ENCODE measurements at regions not wholly inside any gene's neighbourhood (a gene's known extent, or its start where the extent isn't known, plus 50 kb on each side); places are given as distances from the start of the nearest gene placed in this dataset.

- no peak for DNase-seq
Measured at GRCh38 chr10:88023676-88024075, 160.3 kb downstream of the PTEN start.

- DNase-seq: no peak
Measured at GRCh38 chr10:88026031-88026430, 162.6 kb downstream of the PTEN start.

- no peak for DNase-seq
Measured at GRCh38 chr10:88027570-88027969, 164.1 kb downstream of the PTEN start.

DNA sequence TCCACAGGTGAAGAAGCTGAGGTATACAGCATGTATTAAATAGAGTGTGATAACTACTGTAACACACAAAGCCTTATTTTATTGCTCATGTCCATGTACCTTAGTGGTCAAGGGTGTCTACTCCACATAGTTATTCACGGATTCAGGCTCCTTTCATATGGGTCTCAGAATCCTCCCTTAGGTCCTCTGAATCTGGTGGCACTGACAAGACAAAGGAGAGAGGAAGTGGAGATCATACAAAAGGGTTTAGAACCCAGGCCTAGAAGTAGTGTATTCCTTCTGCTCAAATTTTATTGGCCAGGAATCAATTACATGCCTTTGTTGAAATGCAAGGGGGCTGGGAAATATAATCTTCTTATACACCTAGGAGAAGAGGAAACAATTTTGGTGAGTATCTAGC lies 164.6 kb downstream of the PTEN start:
- no peak for DNase-seq

GRCh38 chr10:88028654-88029053 lies 165.2 kb downstream of the PTEN start:
- DNase-seq: no peak

DNA sequence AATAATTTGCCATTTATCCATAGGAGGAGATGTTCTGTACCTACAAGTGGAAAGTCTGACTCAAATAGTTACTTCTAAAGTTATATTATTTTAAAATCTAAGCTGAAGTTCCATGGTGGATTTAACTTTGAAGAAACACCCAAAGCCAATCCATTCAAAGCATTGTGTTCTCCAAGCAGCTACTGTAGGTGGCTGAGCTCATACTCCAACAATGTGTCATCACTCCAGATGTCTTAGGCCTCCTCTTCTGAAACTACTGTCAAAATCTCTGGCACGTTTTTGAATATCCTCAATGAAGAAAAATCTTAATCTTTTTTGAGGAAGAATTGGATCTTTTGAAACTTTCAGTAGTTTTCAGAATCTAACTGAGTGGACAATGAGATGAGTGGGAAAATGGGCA lies 169.1 kb downstream of the PTEN start:
- DNase-seq: no peak

DNA sequence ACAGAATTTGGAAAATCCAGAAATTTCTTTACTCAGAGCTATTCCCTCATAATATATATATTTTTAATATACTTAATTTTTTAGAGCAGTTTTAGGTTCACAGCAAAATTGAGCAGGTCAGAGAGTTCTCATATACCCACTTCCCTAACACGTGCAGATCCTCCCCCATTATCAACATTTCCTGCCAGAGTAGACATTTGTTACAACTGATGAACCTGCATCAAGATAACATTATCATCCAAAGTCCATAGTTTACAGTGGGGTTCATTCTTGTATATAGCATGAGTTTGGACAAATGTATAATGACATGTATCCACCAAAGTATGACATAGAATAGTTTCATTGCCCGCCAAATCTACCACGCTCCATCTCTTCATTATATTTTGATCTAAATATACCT lies 170.0 kb downstream of the PTEN start:
- DNase-seq: no peak

DNA sequence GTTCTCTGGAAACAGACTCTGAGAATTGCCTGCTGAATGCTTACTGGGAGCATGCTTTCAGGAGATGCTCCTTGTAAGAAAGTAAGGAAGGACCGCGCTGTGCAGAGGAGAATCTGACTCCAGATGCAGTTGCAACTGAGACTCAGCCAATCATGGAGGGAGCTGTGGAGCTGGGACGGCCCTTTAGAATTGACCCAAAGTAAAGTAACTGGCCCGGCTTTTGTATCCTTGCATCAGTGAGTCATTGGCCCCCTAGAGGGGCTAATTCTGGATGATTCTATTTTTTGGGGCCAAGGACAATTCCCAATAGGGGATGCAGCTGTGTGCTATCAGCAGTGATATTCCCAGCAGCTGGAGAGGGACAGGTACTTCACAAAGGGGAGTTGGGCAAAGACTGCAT lies 170.4 kb downstream of the PTEN start:
- DNase-seq: no peak

DNA sequence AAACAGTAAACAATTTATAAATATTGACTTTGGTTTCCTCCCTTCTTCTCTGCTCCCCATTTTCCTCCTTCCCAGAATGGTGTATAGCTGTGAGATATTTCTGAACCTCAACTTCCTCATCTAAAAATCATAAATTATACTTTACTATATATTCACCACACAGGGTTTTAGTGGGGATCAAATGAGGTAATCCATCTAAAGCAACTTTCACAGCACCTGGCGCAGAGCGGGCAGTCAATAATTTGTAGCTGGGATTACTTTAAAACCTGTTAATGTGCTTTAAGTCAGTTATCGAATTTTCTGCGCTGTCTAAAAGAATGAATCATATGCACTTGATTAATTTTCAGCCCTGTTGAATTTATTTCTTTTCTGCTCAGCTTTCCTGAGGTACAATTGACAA lies 172.7 kb downstream of the PTEN start:
- DNase-seq: no peak

DNA sequence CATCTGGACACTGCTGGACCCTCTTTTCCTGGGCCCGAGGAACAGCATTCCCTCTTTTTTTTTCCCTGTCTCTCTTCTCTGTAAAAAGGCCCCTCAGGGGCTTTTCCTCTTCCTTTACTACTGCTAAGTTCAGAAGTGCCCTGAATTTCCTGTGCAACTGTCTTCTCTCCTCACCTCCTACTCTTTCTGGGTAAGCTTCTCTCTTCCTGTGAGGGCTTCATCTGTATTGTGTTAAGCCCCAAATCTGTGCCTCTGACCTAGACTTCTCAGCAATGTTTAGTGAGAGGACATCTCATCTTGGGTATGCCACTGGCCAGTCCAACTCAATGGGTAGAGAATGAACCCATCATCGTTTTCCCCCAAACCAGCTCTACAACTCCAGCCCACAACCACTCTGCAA lies 174.2 kb downstream of the PTEN start:
- DNase-seq: no peak

- DNase-seq: no peak
Measured at GRCh38 chr10:88038268-88038667, 174.8 kb downstream of the PTEN start.

DNA sequence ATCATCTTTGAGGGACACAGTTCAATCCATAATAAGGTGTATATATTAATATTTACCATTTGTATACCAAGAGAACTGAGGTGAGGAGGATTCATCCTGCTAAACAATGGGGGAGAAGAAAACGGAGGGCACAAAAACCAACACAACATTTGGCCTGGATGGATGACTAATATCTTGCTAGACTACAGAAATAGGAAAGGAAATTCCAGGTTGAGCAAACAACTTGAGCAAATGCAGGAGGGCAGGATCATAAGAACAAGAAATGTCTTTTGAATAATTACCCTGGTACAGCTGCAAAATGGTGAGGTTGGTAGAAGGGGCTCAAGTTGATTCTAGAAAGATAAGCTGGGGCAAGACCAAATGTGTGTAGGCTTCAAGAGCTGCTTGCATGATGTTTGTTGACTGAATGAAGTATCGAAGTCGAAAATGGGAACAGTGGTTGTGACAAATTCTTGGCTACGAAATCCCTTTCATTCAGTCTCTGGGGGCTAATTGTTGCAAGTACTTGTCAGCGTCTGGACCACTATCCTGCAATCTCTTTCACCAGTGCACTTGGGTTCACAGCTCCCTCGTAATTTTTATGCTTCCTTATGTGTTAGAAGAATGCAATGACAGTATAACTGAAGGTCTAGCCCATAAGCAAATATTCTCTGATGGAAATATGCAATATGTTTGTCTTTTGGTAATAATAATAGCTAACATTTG lies 176.2 kb downstream of the PTEN start:
- no peak for DNase-seq

DNA sequence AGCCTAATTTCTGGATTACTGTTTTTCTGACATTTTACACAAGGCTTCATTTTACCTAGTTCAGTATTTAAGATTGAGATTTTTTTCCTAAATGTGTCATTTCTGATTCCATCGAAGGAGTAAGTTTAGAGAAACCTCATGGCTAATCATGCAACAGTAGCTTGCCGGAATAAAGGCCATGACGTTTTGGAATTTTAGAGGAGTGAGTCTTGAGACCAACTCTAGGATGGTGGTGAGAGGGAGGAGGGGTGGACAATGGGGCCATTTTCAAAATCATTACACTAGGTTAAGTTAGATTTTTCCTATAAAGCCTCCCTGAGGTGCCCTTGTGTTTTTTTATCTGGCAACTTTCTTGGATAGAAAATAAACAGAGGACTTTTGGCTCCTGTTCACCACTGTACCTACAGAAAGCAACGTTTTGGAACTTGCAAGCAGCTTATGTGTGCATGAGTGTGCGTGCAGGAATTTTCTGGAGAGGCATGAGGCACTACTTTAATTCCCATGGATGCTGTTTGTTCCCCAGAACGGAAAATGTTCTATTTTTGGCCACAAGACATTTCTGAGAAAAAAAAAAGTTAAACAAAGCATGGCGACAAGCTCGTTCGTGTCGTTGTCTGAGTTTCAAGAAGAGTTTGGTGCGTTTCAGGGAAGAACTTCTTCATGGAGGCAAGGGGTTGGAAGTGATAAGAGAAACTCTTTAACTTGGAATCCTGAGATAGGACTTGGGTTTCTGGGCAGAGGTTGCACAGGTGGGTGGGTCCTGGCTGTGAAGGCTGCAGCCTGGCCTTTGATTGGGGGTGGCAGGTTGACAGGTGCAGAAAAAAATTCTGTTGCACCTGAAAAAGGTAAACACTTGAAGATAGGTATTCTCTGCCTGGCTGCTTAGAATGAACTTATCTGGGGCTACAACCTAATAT lies 178.1 kb downstream of the PTEN start:
- no peak for DNase-seq

DNA sequence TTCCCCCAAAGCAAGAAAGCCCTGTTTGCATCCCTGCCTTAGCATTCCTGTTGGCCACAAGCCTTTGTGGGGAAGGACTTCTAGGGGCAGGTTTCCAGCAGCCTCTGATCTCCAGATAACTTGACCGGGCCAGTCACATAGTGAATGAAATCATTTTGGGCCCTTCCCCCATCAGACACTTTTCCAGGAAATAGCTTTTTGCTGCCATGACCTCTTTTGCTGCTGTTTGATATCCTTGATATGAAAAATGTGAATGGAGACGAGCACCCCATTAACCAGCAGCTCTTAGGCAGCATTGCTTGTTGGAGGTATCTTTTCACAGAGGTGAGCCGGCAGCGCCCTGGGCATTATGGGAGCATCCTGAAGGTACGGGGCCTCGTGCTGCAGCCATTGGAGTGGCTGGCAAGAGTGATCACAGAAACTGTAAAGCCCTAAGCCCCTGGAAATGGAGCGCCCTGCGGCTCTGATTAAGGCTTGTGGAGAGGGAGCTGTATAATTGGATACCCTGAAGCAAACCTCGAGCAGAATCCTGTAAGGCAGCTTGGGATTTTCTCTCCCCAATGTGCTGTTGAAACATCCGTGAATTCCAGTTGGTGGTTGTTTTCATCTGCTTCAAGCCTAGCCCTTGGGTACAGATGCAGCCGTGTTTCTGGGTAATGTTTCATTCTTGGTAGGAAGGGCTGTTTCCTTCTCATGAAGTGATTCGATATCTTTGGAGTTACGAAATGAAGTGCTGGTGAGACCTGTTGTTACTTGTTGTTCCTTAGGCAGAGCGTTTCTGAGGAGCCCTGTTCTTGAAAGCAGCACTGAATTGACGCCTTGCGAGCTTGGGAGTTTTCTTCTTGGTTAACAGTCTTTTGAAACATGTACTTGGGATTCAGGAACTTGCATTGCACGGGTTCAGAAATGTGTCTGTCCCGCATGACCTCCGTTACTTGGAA lies 179.0 kb downstream of the PTEN start:
- peak; percentile 5 to 11 for DNase-seq

DNA sequence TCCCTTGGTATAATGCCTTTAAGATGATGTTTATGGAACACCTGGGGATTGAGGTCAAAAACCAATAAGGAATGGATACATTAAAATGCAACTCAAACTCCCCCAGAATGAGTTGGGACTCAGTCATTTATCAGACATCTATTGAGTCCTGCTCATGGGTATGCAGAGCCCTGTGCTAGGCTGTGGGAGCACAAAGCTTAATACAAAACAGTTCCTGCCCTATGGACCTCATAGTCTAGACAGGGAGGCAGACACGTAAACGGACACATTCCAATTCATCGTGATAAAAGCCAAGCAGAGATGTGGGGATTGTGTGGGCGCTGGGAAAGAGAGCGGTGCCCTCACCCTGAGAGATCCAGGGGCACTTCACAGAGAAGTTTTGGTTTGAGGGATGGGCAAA lies 181.7 kb downstream of the PTEN start:
- no peak for DNase-seq

DNA sequence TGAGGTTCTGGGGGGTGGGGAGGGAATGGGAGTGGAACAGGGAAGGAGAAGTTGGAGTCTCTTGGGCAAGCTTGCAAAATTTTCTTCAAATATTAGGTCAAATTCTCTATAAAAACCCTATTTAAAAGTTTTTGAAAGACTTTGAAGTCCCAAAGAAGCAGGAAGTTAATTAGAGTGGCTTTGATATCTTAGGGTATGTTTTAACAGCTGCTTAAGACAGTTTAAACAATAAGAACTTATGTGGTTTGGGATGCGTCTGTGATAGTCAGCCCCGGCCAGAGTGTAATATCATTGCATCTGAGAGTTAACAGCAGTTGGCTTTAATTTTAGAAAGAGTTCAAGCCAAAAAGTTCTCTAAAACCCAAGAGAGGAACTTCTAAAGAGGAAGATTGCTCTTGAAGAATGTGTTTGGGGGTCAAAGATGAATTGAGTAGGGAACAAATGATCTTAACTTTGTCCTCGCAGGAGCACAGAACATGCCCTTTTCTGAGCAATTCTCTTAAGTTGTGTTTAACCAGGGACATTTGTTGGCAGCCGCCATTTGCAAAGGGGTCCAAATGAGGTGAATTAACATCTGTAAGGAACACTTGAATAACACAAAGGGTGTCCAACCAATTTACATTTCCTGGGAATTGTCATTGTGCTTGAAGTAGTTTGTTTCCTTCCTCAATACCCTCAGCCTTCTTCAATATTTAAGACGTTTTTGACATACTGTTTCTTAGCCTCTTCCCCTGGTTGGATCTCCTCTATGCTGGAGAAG lies 182.4 kb downstream of the PTEN start:
- no peak for DNase-seq

GRCh38 chr10:88047579-88047978 lies 184.2 kb downstream of the PTEN start:
- no peak for DNase-seq

DNA sequence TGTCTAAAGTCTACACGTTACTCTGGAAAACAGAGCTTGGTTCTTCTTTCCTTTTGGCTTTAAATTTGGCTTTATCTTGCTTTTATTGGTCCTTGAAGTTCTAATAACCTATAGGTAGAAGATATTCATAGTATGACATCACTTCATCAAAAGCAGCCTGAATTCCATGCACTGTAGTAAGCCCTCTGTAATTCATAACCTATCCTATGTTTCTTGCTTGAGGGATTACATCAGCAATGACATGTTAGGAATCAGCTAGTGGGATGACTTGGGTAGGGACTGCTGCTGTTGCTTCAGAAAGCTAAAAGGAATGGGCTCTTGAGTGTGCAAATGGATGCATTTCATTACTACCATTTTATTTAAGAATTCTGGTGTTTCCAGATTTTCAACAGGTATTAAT lies 184.9 kb downstream of the PTEN start:
- DNase-seq: no peak

- no peak for DNase-seq
Measured at GRCh38 chr10:88049204-88049603, 185.8 kb downstream of the PTEN start.

DNA sequence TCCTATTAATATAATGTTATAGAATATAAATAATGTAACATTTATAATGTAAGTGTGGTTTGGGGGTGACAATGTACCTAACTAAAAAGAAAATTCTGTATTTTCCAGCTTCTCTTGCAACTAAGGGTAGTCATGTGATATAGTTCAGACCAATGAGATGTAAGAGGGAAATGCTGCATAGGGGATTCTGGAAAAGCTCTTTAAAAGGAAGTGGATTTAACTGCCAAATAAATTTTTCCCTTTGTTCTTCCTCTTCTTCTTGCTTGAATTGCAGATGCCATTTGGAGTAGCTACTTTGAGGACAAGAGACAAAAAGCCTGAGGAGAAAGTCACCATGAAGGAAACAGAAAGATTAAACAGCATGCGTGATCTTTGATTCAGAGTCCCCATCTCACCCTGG lies 194.3 kb downstream of the PTEN start:
- no peak for DNase-seq

DNA sequence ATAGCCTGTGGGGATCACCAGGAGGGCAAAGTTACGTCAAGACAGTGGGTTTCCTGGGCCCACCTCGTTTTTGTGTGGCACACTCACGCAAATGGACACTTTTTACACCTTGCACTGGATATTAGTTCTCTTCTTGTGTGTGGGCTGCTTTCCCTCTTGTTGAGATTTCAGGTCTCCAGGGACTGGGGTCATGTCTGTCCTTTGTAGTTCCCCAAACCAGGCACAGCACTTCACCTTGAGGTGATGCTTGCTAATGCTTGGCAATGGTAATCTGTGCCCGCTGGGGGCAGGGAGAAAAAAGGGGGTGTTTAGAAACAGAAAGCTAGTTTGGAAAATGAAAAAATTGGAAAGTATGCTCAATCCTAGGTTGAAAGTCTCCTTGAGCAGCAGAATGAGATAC lies 195.3 kb downstream of the PTEN start:
- no peak for DNase-seq

- DNase-seq: no peak
Measured at GRCh38 chr10:88059190-88059589, 195.8 kb downstream of the PTEN start.

DNA sequence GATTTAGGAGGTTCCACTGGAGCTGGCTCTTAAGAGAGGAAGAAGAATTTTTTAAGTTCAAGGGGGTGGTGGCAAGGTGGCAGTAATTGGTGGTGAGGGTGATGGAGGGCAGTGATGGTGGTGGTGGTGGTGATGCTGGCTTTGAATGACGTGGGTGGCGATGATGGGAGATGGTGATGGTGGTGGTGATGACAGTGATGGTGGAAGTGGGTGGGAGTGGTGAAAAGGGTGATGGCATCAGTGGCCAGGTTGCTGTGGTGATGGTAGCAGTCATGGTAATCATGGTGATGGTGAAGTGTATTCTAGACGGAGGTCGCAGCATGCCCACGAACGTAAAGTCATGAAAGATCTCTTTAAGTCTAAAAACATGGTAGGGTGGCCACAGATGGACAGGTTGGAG lies 197.3 kb downstream of the PTEN start:
- no peak for DNase-seq

Measured in NCI-H187 (cell line).